TTC549 (cell line): ENCODE measurements at regions not wholly inside any gene's neighbourhood (a gene's known extent, or its start where the extent isn't known, plus 50 kb on each side); places are given as distances from the start of the nearest gene placed in this dataset.
"Not testable (repeated sequence)": the region's sequence is repeated elsewhere in the genome, so short reads cannot be mapped to it uniquely, and the experiment has no call there.

Experiments
- FAIRE-seq: peaks from 2 replicates; lab custom pipeline; 2012; peaks lifted over from hg19 to GRCh38; lab: Jason Lieb, UNC

- not testable (repeated sequence) for FAIRE-seq
Measured at GRCh38 chr1:228611707-228612106, 123.6 kb upstream of the RHOU start.

GRCh38 chr1:228622002-228622716 is 113.1 kb upstream of the RHOU start:
- FAIRE-seq: not testable (repeated sequence)

- FAIRE-seq: not testable (repeated sequence)
Measured at GRCh38 chr1:228626481-228626880, 108.8 kb upstream of the RHOU start.

- FAIRE-seq: not testable (repeated sequence)
Measured at GRCh38 chr1:228632858-228633257, 102.4 kb upstream of the RHOU start.

GRCh38 chr1:228635304-228635703 is 100.0 kb upstream of the RHOU start:
- FAIRE-seq: not testable (repeated sequence)

- not testable (repeated sequence) for FAIRE-seq
Measured at GRCh38 chr1:228637529-228637928, 97.8 kb upstream of the RHOU start.

GRCh38 chr1:228646717-228647522 is 88.4 kb upstream of the RHOU start:
- FAIRE-seq: no peak

GRCh38 chr1:228647523-228648444 is 87.5 kb upstream of the RHOU start:
- peak; percentile 32 for FAIRE-seq

- FAIRE-seq: no peak
Measured at GRCh38 chr1:228648647-228649383, 86.5 kb upstream of the RHOU start.

GRCh38 chr1:228650141-228650540 is 85.1 kb upstream of the RHOU start:
- no peak for FAIRE-seq

- FAIRE-seq: no peak
Measured at GRCh38 chr1:228650946-228651345, 84.3 kb upstream of the RHOU start.

- no peak for FAIRE-seq
Measured at GRCh38 chr1:228652116-228652515, 83.2 kb upstream of the RHOU start.

- FAIRE-seq: not testable (repeated sequence)
Measured at GRCh38 chr1:228653057-228653456, 82.2 kb upstream of the RHOU start.

GRCh38 chr1:228653748-228654147 is 81.5 kb upstream of the RHOU start:
- FAIRE-seq: no peak

- FAIRE-seq: no peak
Measured at GRCh38 chr1:228655796-228656394, 79.4 kb upstream of the RHOU start.

GRCh38 chr1:228662007-228662689 is 73.1 kb upstream of the RHOU start:
- FAIRE-seq: not testable (repeated sequence)

- peak; percentile 95 for FAIRE-seq
Measured at GRCh38 chr1:228664399-228664914, 70.8 kb upstream of the RHOU start.

GRCh38 chr1:228666686-228667623 is 68.3 kb upstream of the RHOU start:
- no peak for FAIRE-seq

GRCh38 chr1:228668553-228669241 is 66.6 kb upstream of the RHOU start:
- FAIRE-seq: no peak
